PFSK-1 (cell line): ENCODE measurements at regions not wholly inside any gene's neighbourhood (a gene's known extent, or its start where the extent isn't known, plus 50 kb on each side); places are given as distances from the start of the nearest gene placed in this dataset.

ENCODE experiments used
- POLR2AphosphoS5 ChIP-seq: IDR thresholded peaks from 2 replicates; pipeline ENCODE4 v1.6.1; 2012; ENCODE audit warnings: low read depth, mild to moderate bottlenecking, control low read depth, low read length, moderate library complexity
- TF ChIP-seq, protein P1 (sequence below), 2 experiments: IDR thresholded peaks; 2 replicates each; pipeline versions ENCODE4 v1.6.1 to v1.8.0; 2011 to 2012; ENCODE audit warnings: low read depth in 2 of 2, low read length in 2 of 2, control low read depth in 1 of 2, inconsistent platforms in 1 of 2, mild to moderate bottlenecking in 1 of 2, moderate library complexity in 1 of 2; ENCODE audit not compliant: insufficient read depth in 1 of 2

- no peak for TF ChIP-seq POLR2AphosphoS5
- TF ChIP-seq, protein P1, sequence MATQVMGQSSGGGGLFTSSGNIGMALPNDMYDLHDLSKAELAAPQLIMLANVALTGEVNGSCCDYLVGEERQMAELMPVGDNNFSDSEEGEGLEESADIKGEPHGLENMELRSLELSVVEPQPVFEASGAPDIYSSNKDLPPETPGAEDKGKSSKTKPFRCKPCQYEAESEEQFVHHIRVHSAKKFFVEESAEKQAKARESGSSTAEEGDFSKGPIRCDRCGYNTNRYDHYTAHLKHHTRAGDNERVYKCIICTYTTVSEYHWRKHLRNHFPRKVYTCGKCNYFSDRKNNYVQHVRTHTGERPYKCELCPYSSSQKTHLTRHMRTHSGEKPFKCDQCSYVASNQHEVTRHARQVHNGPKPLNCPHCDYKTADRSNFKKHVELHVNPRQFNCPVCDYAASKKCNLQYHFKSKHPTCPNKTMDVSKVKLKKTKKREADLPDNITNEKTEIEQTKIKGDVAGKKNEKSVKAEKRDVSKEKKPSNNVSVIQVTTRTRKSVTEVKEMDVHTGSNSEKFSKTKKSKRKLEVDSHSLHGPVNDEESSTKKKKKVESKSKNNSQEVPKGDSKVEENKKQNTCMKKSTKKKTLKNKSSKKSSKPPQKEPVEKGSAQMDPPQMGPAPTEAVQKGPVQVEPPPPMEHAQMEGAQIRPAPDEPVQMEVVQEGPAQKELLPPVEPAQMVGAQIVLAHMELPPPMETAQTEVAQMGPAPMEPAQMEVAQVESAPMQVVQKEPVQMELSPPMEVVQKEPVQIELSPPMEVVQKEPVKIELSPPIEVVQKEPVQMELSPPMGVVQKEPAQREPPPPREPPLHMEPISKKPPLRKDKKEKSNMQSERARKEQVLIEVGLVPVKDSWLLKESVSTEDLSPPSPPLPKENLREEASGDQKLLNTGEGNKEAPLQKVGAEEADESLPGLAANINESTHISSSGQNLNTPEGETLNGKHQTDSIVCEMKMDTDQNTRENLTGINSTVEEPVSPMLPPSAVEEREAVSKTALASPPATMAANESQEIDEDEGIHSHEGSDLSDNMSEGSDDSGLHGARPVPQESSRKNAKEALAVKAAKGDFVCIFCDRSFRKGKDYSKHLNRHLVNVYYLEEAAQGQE (IDR thresholded peaks at IDR 0.05; ENCODE audit: insufficient read depth in 1 of 2, low read depth in 2 of 2, low read length in 2 of 2): no peak
Observed at GRCh38 chr20:39717936-39718335, 755.8 kb downstream of the DHX35 start.
